ENCODE measurements at regions not wholly inside any gene's neighbourhood (a gene's known extent, or its start where the extent isn't known, plus 50 kb on each side); places are given as distances from the start of the nearest gene placed in this dataset.

DNA sequence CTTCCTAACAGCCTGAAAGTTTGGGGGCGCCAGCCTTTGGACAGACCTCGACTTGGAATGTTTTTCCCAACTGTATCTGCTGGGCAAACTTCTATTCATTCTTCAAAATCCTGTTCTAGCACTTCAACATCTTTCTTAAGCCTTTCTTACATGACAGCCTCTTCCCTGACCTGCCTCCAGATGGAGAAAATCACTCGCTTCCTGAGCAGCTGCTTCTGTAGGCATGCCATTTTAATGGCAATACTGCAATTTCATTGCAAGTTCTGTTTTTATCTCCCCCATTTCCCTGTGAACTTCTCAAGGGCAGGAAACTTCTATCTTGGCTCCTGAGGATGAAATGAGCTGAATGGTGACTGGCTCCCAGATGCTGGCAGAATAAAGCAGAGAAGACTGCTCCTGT is 128.8 kb upstream of the ASIC2 start:
- Histone ChIP-seq H3K79me2 (ENCODE audit: insufficient read depth, low read length) (no peaks in the 10 kb centered on the region), H3K9me2 (replicated peaks; ENCODE audit: low read depth, low read length) (no peaks in the 10 kb centered on the region), H3K9ac (ENCODE audit: low read depth, low read length, poor library complexity, severe bottlenecking) (no peak overlapping the region), H2AFZ (ENCODE audit: low read length) (no peak overlapping the region), H3K27me3 (ENCODE audit: insufficient read depth, low read length, poor library complexity, severe bottlenecking) (no peaks in the 10 kb centered on the region), H3K4me1 (ENCODE audit: insufficient read depth, low read length, poor library complexity, severe bottlenecking) (no peaks in the 10 kb centered on the region), H3K36me3 (ENCODE audit: insufficient read depth, low read length) (no peaks in the 10 kb centered on the region), H3K9me3 (ENCODE audit: insufficient read depth, low read depth, low read length) (no peaks in the 10 kb centered on the region), H3K4me2 (ENCODE audit: low read depth, low read length, poor library complexity, severe bottlenecking) (no peak overlapping the region), H3F3A (ENCODE audit: low read depth) (no peaks in the 10 kb centered on the region), H4K20me1 (ENCODE audit: insufficient read depth, low read length, poor library complexity, severe bottlenecking) (no peaks in the 10 kb centered on the region), H3K4me3 (ENCODE audit: low read length, poor library complexity, severe bottlenecking) (no peak overlapping the region)
- no peak for TF ChIP-seq EZH2phosphoT487 (IDR thresholded peaks at IDR 0.05; ENCODE audit: borderline replicate concordance)
- no peak for TF ChIP-seq CTCF (conservative IDR thresholded peaks at IDR 0.05; ENCODE audit: low read length)

DNA sequence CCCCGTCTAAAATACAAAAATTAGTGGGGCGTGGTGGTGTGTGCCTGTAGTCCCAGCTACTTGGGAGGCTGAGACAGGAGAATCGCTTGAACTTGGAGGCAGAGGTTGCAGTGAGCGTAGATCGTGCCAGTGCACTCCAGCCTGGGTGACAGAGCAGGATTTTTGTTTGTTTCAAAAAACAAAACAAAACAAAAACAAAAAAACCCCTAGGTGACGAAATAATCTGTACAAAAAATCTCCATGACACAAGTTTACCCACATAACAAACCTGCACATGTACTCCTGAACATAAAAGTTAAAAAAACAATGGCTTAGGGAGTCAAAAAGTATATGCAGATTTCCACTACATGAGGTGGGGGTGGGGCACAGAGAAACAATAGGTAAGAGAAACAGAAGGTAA is 140.5 kb upstream of the ASIC2 start:
- no peaks in the 10 kb centered on the region for H3K4me1 ChIP-seq (ENCODE audit: insufficient read depth, low read length, poor library complexity, severe bottlenecking)
- H3K9ac ChIP-seq (ENCODE audit: low read depth, low read length, poor library complexity, severe bottlenecking) = no peak overlapping the region
- no peaks in the 10 kb centered on the region for H3K79me2 ChIP-seq (ENCODE audit: insufficient read depth, low read length)
- no peaks in the 10 kb centered on the region for H3K36me3 ChIP-seq (ENCODE audit: insufficient read depth, low read length)
- no peak overlapping the region for H3K4me2 ChIP-seq (ENCODE audit: low read depth, low read length, poor library complexity, severe bottlenecking)
- no peak overlapping the region for H3K4me3 ChIP-seq (ENCODE audit: low read length, poor library complexity, severe bottlenecking)
- 0 out of 2 replicates have a peak, but pooled peaks cover 3% of the 10 kb centered on the region for H3K9me3 ChIP-seq (ENCODE audit: insufficient read depth, low read depth, low read length)
- H3K27me3 ChIP-seq (ENCODE audit: insufficient read depth, low read length, poor library complexity, severe bottlenecking) = no peaks in the 10 kb centered on the region
- H3F3A ChIP-seq (ENCODE audit: low read depth) = no peaks in the 10 kb centered on the region
- H2AFZ ChIP-seq (ENCODE audit: low read length) = no peak overlapping the region
- H3K9me2 ChIP-seq (replicated peaks; ENCODE audit: low read depth, low read length) = 0 out of 2 replicates have a peak, but pooled peaks cover 5% of the 10 kb centered on the region
- no peak for TF ChIP-seq CTCF (conservative IDR thresholded peaks at IDR 0.05; ENCODE audit: low read length)
- no peak for TF ChIP-seq EZH2phosphoT487 (IDR thresholded peaks at IDR 0.05; ENCODE audit: borderline replicate concordance)
- no peaks in the 10 kb centered on the region for H4K20me1 ChIP-seq (ENCODE audit: insufficient read depth, low read length, poor library complexity, severe bottlenecking)

GRCh38 chr17:33434841-33435240 is 141.7 kb upstream of the ASIC2 start:
- no peaks in the 10 kb centered on the region for H4K20me1 ChIP-seq (ENCODE audit: insufficient read depth, low read length, poor library complexity, severe bottlenecking)

More at GRCh38 chr17:33434841-33435240, 141.7 kb upstream of the ASIC2 start:
- no peaks in the 10 kb centered on the region for H3K36me3 ChIP-seq (ENCODE audit: insufficient read depth, low read length)
- TF ChIP-seq CTCF (conservative IDR thresholded peaks at IDR 0.05; ENCODE audit: low read length) (no peak), EZH2phosphoT487 (IDR thresholded peaks at IDR 0.05; ENCODE audit: borderline replicate concordance) (no peak)
- no peaks in the 10 kb centered on the region for H3K4me1 ChIP-seq (ENCODE audit: insufficient read depth, low read length, poor library complexity, severe bottlenecking)
- H3K79me2 ChIP-seq (ENCODE audit: insufficient read depth, low read length) = no peaks in the 10 kb centered on the region
- H3K4me2 ChIP-seq (ENCODE audit: low read depth, low read length, poor library complexity, severe bottlenecking) = no peak overlapping the region
- 0 out of 2 replicates have a peak, but pooled peaks cover 3% of the 10 kb centered on the region for H3K9me3 ChIP-seq (ENCODE audit: insufficient read depth, low read depth, low read length)
- no peak overlapping the region for H2AFZ ChIP-seq (ENCODE audit: low read length)
- 0 out of 2 replicates have a peak, but pooled peaks cover 5% of the 10 kb centered on the region for H3K9me2 ChIP-seq (replicated peaks; ENCODE audit: low read depth, low read length)
- no peak overlapping the region for H3K9ac ChIP-seq (ENCODE audit: low read depth, low read length, poor library complexity, severe bottlenecking)
- H3K27me3 ChIP-seq (ENCODE audit: insufficient read depth, low read length, poor library complexity, severe bottlenecking) = no peaks in the 10 kb centered on the region
- no peaks in the 10 kb centered on the region for H3F3A ChIP-seq (ENCODE audit: low read depth)
- H3K4me3 ChIP-seq (ENCODE audit: low read length, poor library complexity, severe bottlenecking) = no peak overlapping the region

Measured in Loucy (cell line).